ENCODE measurements at regions not wholly inside any gene's neighbourhood (a gene's known extent, or its start where the extent isn't known, plus 50 kb on each side); places are given as distances from the start of the nearest gene placed in this dataset.

GRCh38 chr17:13413001-13413400, 188.7 kb downstream of the HS3ST3A1 start:
- TF ChIP-seq CTCF (IDR thresholded peaks at IDR 0.05 in 8 of 11, conservative IDR thresholded peaks at IDR 0.05 in 3 of 11) (no peak), POLR2A (IDR thresholded peaks at IDR 0.05) (no peak), POLR2AphosphoS5 (IDR thresholded peaks at IDR 0.05) (no peak)

All from spleen (tissue), 7 donors.